ENCODE measurements at regions not wholly inside any gene's neighbourhood (a gene's known extent, or its start where the extent isn't known, plus 50 kb on each side); places are given as distances from the start of the nearest gene placed in this dataset.
"Not testable (repeated sequence)": the region's sequence is repeated elsewhere in the genome, so short reads cannot be mapped to it uniquely, and the experiment has no call there.

GRCh38 chr9:83113445-83113844 lies 50.5 kb upstream of the RASEF start:
- TF ChIP-seq CTCF, EZH2phosphoT487 (IDR thresholded peaks at IDR 0.05): not testable (repeated sequence)
